SK-N-SH (cell line): ENCODE measurements at regions not wholly inside any gene's neighbourhood (a gene's known extent, or its start where the extent isn't known, plus 50 kb on each side); places are given as distances from the start of the nearest gene placed in this dataset.

Experiments used
- CTCF ChIA-PET: fragments of 300-600, 350-600 bp; formaldehyde crosslinking; extraction: SDS; loops from one replicate; lab custom pipeline; 2021; lab: Yijun Ruan, JAX
- POLR2A ChIA-PET: fragments of 350-600 bp; sonication (Branson Sonifier 250); formaldehyde crosslinking; extraction: SDS; loops from one replicate; lab custom pipeline; 2020; ENCODE audit warnings: antibody characterized with exemption, inconsistent platforms; lab: Yijun Ruan, JAX
- DNase-seq: peaks from one replicate; pipeline ENCODE4 v3.0.0; 2012
- H2AFZ ChIP-seq: fragments of 200-600 bp; sonication (generic); 2 replicates; pipeline ENCODE4 v1.8.1; 2016; ENCODE audit warnings: antibody characterized with exemption, mild to moderate bottlenecking, low read depth
- H3F3A ChIP-seq: fragments of 200-600 bp; sonication (generic); replicated peaks from 2 replicates; pipeline ENCODE3; 2016; ENCODE audit warnings: antibody characterized with exemption, mild to moderate bottlenecking; ENCODE audit not compliant: insufficient read depth
- H3K27ac ChIP-seq, 2 experiments: fragments of 200-500 bp in 1 of 2; fragments of 200-600 bp in 1 of 2; sonication (Bioruptor generic) in 1 of 2; sonication (generic), shearing (Covaris generic) in 1 of 2; 2 replicates each; pipeline versions ENCODE4 v1.5.1 to v1.6.1; 2014 to 2016; ENCODE audit warnings: low read depth in 2 of 2, inconsistent platforms in 1 of 2, low read length in 1 of 2, mild to moderate bottlenecking in 1 of 2, mixed read lengths in 1 of 2
- H3K27me3 ChIP-seq: fragments of 200-600 bp; sonication (generic), shearing (Covaris generic); 2 replicates; pipeline ENCODE4 v1.6.1; 2016; ENCODE audit warnings: mixed run types; ENCODE audit not compliant: insufficient read depth
- H3K36me3 ChIP-seq, 2 experiments: fragments of 200-500 bp in 1 of 2; fragments of 200-600 bp in 1 of 2; sonication (Bioruptor generic) in 1 of 2; sonication (generic) in 1 of 2; replicated peaks in 1 of 2; 2 replicates each; pipeline versions ENCODE3 to v1.5.1; 2014 to 2016; ENCODE audit warnings: low read length in 1 of 2, mild to moderate bottlenecking in 1 of 2; ENCODE audit not compliant: insufficient read depth in 2 of 2, control insufficient read depth in 1 of 2
- H3K4me1 ChIP-seq, 2 experiments: fragments of 200-500 bp in 1 of 2; fragments of 200-600 bp in 1 of 2; sonication (Bioruptor generic) in 1 of 2; sonication (generic), shearing (Covaris generic) in 1 of 2; 2 replicates each; pipeline versions ENCODE4 v1.5.1 to v1.6.1; 2014 to 2016; ENCODE audit warnings: low read depth in 1 of 2, low read length in 1 of 2, mixed run types in 1 of 2; ENCODE audit not compliant: insufficient read depth in 2 of 2, control insufficient read depth in 1 of 2
- H3K4me2 ChIP-seq: fragments of 200-600 bp; sonication (generic), shearing (Covaris generic); 2 replicates; pipeline ENCODE4 v1.6.1; 2017; ENCODE audit warnings: mixed run types
- H3K4me3 ChIP-seq, 2 experiments: fragments of 200-500 bp in 1 of 2; fragments of 200-600 bp in 1 of 2; sonication (Bioruptor generic) in 1 of 2; sonication (generic), shearing (Covaris generic) in 1 of 2; 2 replicates each; pipeline versions ENCODE4 v1.5.1 to v1.8.1; 2014 to 2016; ENCODE audit warnings: low read depth in 2 of 2, inconsistent platforms in 1 of 2, low read length in 1 of 2, mild to moderate bottlenecking in 1 of 2, mixed read lengths in 1 of 2, moderate library complexity in 1 of 2
- H3K79me2 ChIP-seq: fragments of 200-600 bp; sonication (generic); 2 replicates; pipeline ENCODE4 v1.8.1; 2017; ENCODE audit warnings: mild to moderate bottlenecking; ENCODE audit not compliant: insufficient read depth
- H3K9ac ChIP-seq: fragments of 200-600 bp; sonication (generic); 2 replicates; pipeline ENCODE4 v1.6.1; 2017; ENCODE audit warnings: mixed run types
- H3K9me2 ChIP-seq: fragments of 200-600 bp; sonication (generic); 2 replicates; pipeline ENCODE4 v1.6.1; 2017; ENCODE audit warnings: mixed run types
- H3K9me3 ChIP-seq: fragments of 200-600 bp; sonication (generic); 2 replicates; pipeline ENCODE4 v1.6.1; 2017; ENCODE audit warnings: mixed run types, mild to moderate bottlenecking, moderate library complexity
- H4K20me1 ChIP-seq: fragments of 200-600 bp; sonication (generic); 2 replicates; pipeline ENCODE4 v1.6.1; 2017; ENCODE audit warnings: mild to moderate bottlenecking, mixed run types; ENCODE audit not compliant: insufficient read depth
- CHD2 ChIP-seq: fragments of 150-350 bp; IDR thresholded peaks from 2 replicates; pipeline ENCODE4 v1.6.1; 2018; ENCODE audit warnings: low read length; ENCODE audit not compliant: partially characterized antibody
- EP300 ChIP-seq, 2 experiments: IDR thresholded peaks; 2 replicates each; pipeline versions ENCODE4 v1.4.0 to v1.6.1; 2012; ENCODE audit warnings: borderline replicate concordance in 1 of 2, low read depth in 1 of 2, low read length in 1 of 2
- EZH2phosphoT487 ChIP-seq: fragments of 200-600 bp; sonication (generic); IDR thresholded peaks from 2 replicates; pipeline ENCODE4 v1.6.1; 2017; ENCODE audit warnings: low read depth, mixed run types, mild to moderate bottlenecking, antibody characterized with exemption, moderate library complexity, borderline replicate concordance
- FOXJ3 ChIP-seq: sonication (generic); formaldehyde crosslinking; IDR thresholded peaks from 2 replicates; pipeline ENCODE4 v1.5.1; 2020; ENCODE audit warnings: mild to moderate bottlenecking, missing genetic modification reagents
- FOXM1 ChIP-seq: IDR thresholded peaks from 2 replicates; pipeline ENCODE4 v1.4.0; 2012; ENCODE audit warnings: low read depth, mild to moderate bottlenecking
- GATA2 ChIP-seq: sonication (generic); formaldehyde crosslinking; IDR thresholded peaks from 2 replicates; pipeline ENCODE4 v1.5.0; 2020; ENCODE audit warnings: mild to moderate bottlenecking, missing genetic modification reagents
- IRF3 ChIP-seq: fragments of 150-350 bp; IDR thresholded peaks from 2 replicates; pipeline ENCODE4 v1.6.1; 2016; ENCODE audit warnings: mild to moderate bottlenecking, low read depth, low read length
- MAX ChIP-seq: IDR thresholded peaks from 2 replicates; pipeline ENCODE4 v1.4.0; 2012; ENCODE audit warnings: low read depth
- MEF2A ChIP-seq: IDR thresholded peaks from 2 replicates; pipeline ENCODE4 v1.4.0; 2012; ENCODE audit warnings: low read depth, borderline replicate concordance
- PBX3 ChIP-seq: IDR thresholded peaks from 2 replicates; pipeline ENCODE4; 2012
- POLR2AphosphoS5 ChIP-seq: IDR thresholded peaks from 2 replicates; pipeline ENCODE4 v1.6.1; 2012; ENCODE audit warnings: low read depth, low read length
- RCOR1 ChIP-seq: fragments of 150-350 bp; IDR thresholded peaks from 2 replicates; pipeline ENCODE4 v1.6.1; 2017; ENCODE audit warnings: antibody characterized with exemption, low read length
- SIN3A ChIP-seq: IDR thresholded peaks from 2 replicates; pipeline ENCODE4 v1.6.1; 2012; ENCODE audit warnings: low read depth, mild to moderate bottlenecking, low read length, moderate library complexity, borderline replicate concordance
- SMC3 ChIP-seq: IDR thresholded peaks from 2 replicates; pipeline ENCODE4 v1.6.1; 2012; ENCODE audit warnings: low read depth, low read length, improper control_type of control experiment
- TAF1 ChIP-seq: IDR thresholded peaks from 2 replicates; pipeline ENCODE4 v1.6.1; 2012; ENCODE audit warnings: low read depth, mild to moderate bottlenecking, low read length, moderate library complexity, borderline replicate concordance
- USF1 ChIP-seq: IDR thresholded peaks from 2 replicates; pipeline ENCODE4 v1.4.0; 2012; ENCODE audit warnings: low read depth, borderline replicate concordance
- YY1 ChIP-seq: IDR thresholded peaks from 2 replicates; pipeline ENCODE4 v1.4.0; 2012; ENCODE audit warnings: low read depth, mild to moderate bottlenecking
- ZBTB33 ChIP-seq: IDR thresholded peaks from 2 replicates; pipeline ENCODE4 v1.4.0; 2012; ENCODE audit warnings: low read depth, borderline replicate concordance
- WGBS: methylation state at CpG from one replicate; pipeline ENCODE4 v1.1.6; 2017; ENCODE audit warnings: low lambda C conversion rate; 5-methylcytosine and 5-hydroxymethylcytosine counted together

GRCh38 chr18:22847867-22848451 is 85.2 kb upstream of the RBBP8 start:
- WGBS, result 17% methylated on average over 1 of the region's 1 CpG
- ChIA-PET POLR2A (interaction anchor here (0.6 kb wide), 1 partner anchor 9 kb away, joined by 3 read pairs; no protein-coding TSS in a partner anchor), CTCF (interaction anchor here (1.0 to 3.1 kb wide), 7 partner anchors 10 to 135 kb away, joined by 3 to 16 read pairs (median 4); no protein-coding TSS in a partner anchor)
- no peaks in the 10 kb centered on the region for H3K36me3 ChIP-seq
- H3K79me2 ChIP-seq, result no peaks in the 10 kb centered on the region
- H4K20me1 ChIP-seq, result no peaks in the 10 kb centered on the region
- no peak overlapping the region for H3K4me2 ChIP-seq
- no peaks in the 10 kb centered on the region for H3F3A ChIP-seq
- H3K4me1 ChIP-seq, result peaks cover 0 to 3% of the 10 kb centered on the region in 2 experiments; a peak in 1 of 4 replicates
- no peak for DNase-seq
- no peak overlapping the region for H3K4me3 ChIP-seq
- H3K27me3 ChIP-seq, result no peaks in the 10 kb centered on the region
- TF ChIP-seq IRF3, result no peak
- no peak for TF ChIP-seq SIN3A
- TF ChIP-seq EP300 (IDR thresholded peaks at IDR 0.05; ENCODE audit: borderline replicate concordance in 1 of 2, low read depth in 1 of 2, low read length in 1 of 2), result no peak
- TF ChIP-seq ZBTB33, result no peak
- TF ChIP-seq RCOR1, result no peak
- no peaks in the 10 kb centered on the region for H3K9me3 ChIP-seq
- no peak overlapping the region for H3K27ac ChIP-seq
- no peaks in the 10 kb centered on the region for H3K9me2 ChIP-seq
- H3K9ac ChIP-seq, result no peak overlapping the region
- no peak overlapping the region for H2AFZ ChIP-seq

GRCh38 chr18:22848615-22849014 is 84.5 kb upstream of the RBBP8 start:
- Histone ChIP-seq H3F3A (no peaks in the 10 kb centered on the region), H3K27me3 (no peaks in the 10 kb centered on the region), H3K9ac (no peak overlapping the region), H3K9me2 (no peaks in the 10 kb centered on the region), H3K4me1 (peaks cover 0 to 3% of the 10 kb centered on the region in 2 experiments; a peak in 1 of 4 replicates), H2AFZ (no peak overlapping the region), H3K4me3 (no peak overlapping the region), H3K79me2 (no peaks in the 10 kb centered on the region), H3K4me2 (no peak overlapping the region), H3K27ac (no peak overlapping the region), H4K20me1 (no peaks in the 10 kb centered on the region), H3K9me3 (no peaks in the 10 kb centered on the region), H3K36me3 (no peaks in the 10 kb centered on the region)
- ChIA-PET POLR2A (no interaction called here), CTCF (interaction anchor here (1.0 to 3.1 kb wide), 4 partner anchors 51 to 134 kb away, joined by 3 to 16 read pairs (median 5); no protein-coding TSS in a partner anchor)
- DNase-seq, result no peak
- 57% methylated on average over 1 of the region's 1 CpG for WGBS
- TF ChIP-seq ZBTB33, result no peak
- no peak for TF ChIP-seq MAX
- TF ChIP-seq MEF2A, result no peak
- TF ChIP-seq TAF1, result no peak
- TF ChIP-seq PBX3, result no peak
- no peak for TF ChIP-seq POLR2AphosphoS5
- no peak for TF ChIP-seq USF1
- no peak for TF ChIP-seq GATA2 (CRISPR knock-in tag)
- TF ChIP-seq FOXM1, result no peak
- no peak for TF ChIP-seq EP300 (IDR thresholded peaks at IDR 0.05; ENCODE audit: borderline replicate concordance in 1 of 2, low read depth in 1 of 2, low read length in 1 of 2)
- no peak for TF ChIP-seq EZH2phosphoT487
- TF ChIP-seq YY1, result no peak
- TF ChIP-seq SMC3, result no peak
- TF ChIP-seq SIN3A, result no peak
- TF ChIP-seq CHD2, result no peak
- no peak for TF ChIP-seq RCOR1
- no peak for TF ChIP-seq FOXJ3 (CRISPR knock-in tag)
